ENCODE measurements at regions not wholly inside any gene's neighbourhood (a gene's known extent, or its start where the extent isn't known, plus 50 kb on each side); places are given as distances from the start of the nearest gene placed in this dataset.

DNA sequence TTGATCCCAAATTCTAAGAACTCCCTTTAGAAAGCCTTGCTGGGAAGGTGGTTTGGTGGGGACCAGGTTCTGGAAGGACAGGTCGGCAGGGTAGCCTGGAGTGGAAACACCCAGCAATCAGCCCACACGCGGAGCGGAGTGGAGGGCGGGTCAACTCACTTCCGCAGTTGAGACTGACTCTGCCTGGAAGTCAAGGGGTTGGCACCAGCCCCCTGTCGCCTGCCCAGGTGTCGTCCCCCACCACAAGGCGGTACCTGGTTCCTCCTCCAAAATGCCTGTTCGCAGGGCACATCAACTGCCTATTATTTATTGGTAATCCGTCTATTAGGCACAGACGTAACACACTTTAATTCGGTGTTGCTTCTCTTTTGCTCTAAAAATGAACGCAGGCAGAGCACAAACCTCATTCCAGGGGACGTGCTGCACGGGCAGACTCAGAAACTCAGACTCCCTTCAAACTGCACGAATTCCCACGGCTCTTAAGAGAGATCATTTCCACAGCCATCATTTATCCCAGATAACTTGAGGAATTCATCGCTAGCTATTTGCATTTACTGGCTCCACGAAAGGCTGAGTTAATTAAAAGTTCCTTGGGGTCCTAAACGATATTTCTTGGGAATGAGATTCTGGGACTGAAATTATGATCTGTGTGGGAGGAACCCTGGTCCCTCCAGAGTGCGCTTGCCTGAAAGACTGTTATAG, 248.2 kb upstream of the PPP2R2D start:
- Histone ChIP-seq H3K27ac (ENCODE audit: low read depth in 1 of 2, low read length in 1 of 2) (no peak overlapping the region), H3K4me3 (no peak overlapping the region), H3K9ac (ENCODE audit: insufficient read depth in 1 of 2, low read length in 2 of 2) (no peak overlapping the region), H3K27me3 (ENCODE audit: control insufficient read depth in 3 of 3, insufficient read depth in 3 of 3, low read length in 2 of 3) (peaks cover 0 to 15% (median 3%) of the 10 kb centered on the region in 3 donors), H3K36me3 (ENCODE audit: control insufficient read depth in 4 of 4, insufficient read depth in 4 of 4, low read length in 4 of 4) (no peaks in the 10 kb centered on the region), H3K4me1 (ENCODE audit: control insufficient read depth in 5 of 5, insufficient read depth in 5 of 5, low read length in 5 of 5) (peaks cover 0 to under 1% (median 0%) of the 10 kb centered on the region in 5 donors), H3K9me3 (ENCODE audit: control insufficient read depth in 4 of 4, insufficient read depth in 3 of 4, low read length in 3 of 4) (peaks cover 0 to 4% (median 0%) of the 10 kb centered on the region in 4 donors)
- ATAC-seq (ENCODE audit: insufficient read depth, low FRiP score) = no peak
- no peak for DNase-seq
- 45 to 50% methylated on average over 22 of the region's 22 CpGs for WGBS, 2 donors
- no peak for TF ChIP-seq CTCF (IDR thresholded peaks at IDR 0.05; ENCODE audit: control extremely low read depth, extremely low read depth)

DNA sequence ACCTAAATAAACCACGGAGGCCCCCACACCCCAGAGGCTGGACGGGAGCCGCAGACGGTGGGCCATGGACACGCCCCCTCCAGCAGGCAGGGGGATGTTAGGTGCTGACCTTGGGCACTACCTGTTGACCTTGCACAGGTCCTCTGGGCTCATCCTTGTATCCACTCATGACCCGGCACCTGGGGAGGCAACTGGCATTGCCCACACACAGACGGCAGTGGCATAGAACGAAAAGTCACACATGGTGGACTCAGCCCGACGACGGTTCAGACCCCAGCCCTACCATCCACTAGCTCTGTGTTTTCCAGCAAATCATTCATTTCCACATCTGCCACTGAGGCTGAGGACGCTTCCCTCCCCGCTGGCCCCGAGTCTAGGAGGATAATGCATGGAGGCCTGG, 247.7 kb upstream of the PPP2R2D start:
- no peak for DNase-seq

GRCh38 chr10:131653554-131654470, 247.0 kb upstream of the PPP2R2D start:
- H3K4me1 ChIP-seq (ENCODE audit: control insufficient read depth in 5 of 5, insufficient read depth in 5 of 5, low read length in 5 of 5) = no peaks in the 10 kb centered on the region
- H3K27ac ChIP-seq (ENCODE audit: low read depth in 1 of 2, low read length in 1 of 2) = no peak overlapping the region
- H3K9ac ChIP-seq (ENCODE audit: insufficient read depth in 1 of 2, low read length in 2 of 2) = no peak overlapping the region
- no peak for TF ChIP-seq CTCF (IDR thresholded peaks at IDR 0.05; ENCODE audit: control extremely low read depth, extremely low read depth)
- no peak for DNase-seq
- peaks cover 0 to 15% (median 0%) of the 10 kb centered on the region in 3 donors for H3K27me3 ChIP-seq (ENCODE audit: control insufficient read depth in 3 of 3, insufficient read depth in 3 of 3, low read length in 2 of 3)
- H3K9me3 ChIP-seq (ENCODE audit: control insufficient read depth in 4 of 4, insufficient read depth in 3 of 4, low read length in 3 of 4) = peaks cover 0 to 4% (median 0%) of the 10 kb centered on the region in 4 donors
- ATAC-seq (ENCODE audit: insufficient read depth, low FRiP score) = no peak
- no peaks in the 10 kb centered on the region for H3K36me3 ChIP-seq (ENCODE audit: control insufficient read depth in 4 of 4, insufficient read depth in 4 of 4, low read length in 4 of 4)
- 88 to 90% methylated on average over 13 of the region's 13 CpGs for WGBS, 2 donors
- no peak overlapping the region for H3K4me3 ChIP-seq

More for the DNA sequence above, 247.7 kb upstream of the PPP2R2D start:
- Histone ChIP-seq H3K9ac (ENCODE audit: insufficient read depth in 1 of 2, low read length in 2 of 2) (no peak overlapping the region), H3K4me1 (ENCODE audit: control insufficient read depth in 5 of 5, insufficient read depth in 5 of 5, low read length in 5 of 5) (no peaks in the 10 kb centered on the region), H3K27ac (ENCODE audit: low read depth in 1 of 2, low read length in 1 of 2) (no peak overlapping the region), H3K36me3 (ENCODE audit: control insufficient read depth in 4 of 4, insufficient read depth in 4 of 4, low read length in 4 of 4) (no peaks in the 10 kb centered on the region), H3K4me3 (no peak overlapping the region), H3K27me3 (ENCODE audit: control insufficient read depth in 3 of 3, insufficient read depth in 3 of 3, low read length in 2 of 3) (peaks cover 0 to 15% (median 3%) of the 10 kb centered on the region in 3 donors), H3K9me3 (ENCODE audit: control insufficient read depth in 4 of 4, insufficient read depth in 3 of 4, low read length in 3 of 4) (peaks cover 0 to 4% (median 0%) of the 10 kb centered on the region in 4 donors)
- ATAC-seq (ENCODE audit: insufficient read depth, low FRiP score) = no peak
- no peak for TF ChIP-seq CTCF (IDR thresholded peaks at IDR 0.05; ENCODE audit: control extremely low read depth, extremely low read depth)
- whole genome bisulfite sequencing, 2 donors = 83 to 86% methylated on average over 14 of the region's 14 CpGs
